PC-9 (cell line): ENCODE measurements at regions not wholly inside any gene's neighbourhood (a gene's known extent, or its start where the extent isn't known, plus 50 kb on each side); places are given as distances from the start of the nearest gene placed in this dataset.

Experiments
- CTCF ChIP-seq: fragments of 200-600 bp; sonication (generic); conservative IDR thresholded peaks from 2 replicates; pipeline ENCODE4 v1.6.1; 2017; ENCODE audit warnings: mixed run types, antibody characterized with exemption, mild to moderate bottlenecking, moderate library complexity
- EZH2 ChIP-seq: fragments of 200-600 bp; sonication (generic); IDR thresholded peaks from 2 replicates; pipeline ENCODE4 v1.8.0; 2017; ENCODE audit warnings: antibody characterized with exemption, low read depth

DNA sequence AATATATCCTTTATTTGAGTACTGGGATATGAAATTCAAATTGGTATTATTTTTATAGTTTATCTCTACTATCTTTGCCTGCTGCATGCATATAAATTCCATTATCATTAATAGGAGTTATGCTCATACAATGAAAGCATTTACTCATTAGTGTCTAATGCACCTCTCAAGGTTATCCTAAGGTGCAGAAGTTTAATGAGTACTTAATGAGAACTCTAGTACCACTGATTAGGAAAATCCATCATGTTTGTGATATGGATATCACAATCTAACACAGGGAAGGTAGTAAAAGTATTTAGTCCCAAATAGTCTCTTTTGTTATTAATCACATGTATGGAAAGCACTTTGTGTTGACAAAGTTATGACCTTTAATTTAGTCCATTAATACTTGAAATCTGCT is 77.2 kb upstream of the SLC10A2 start:
- TF ChIP-seq CTCF (no peak), EZH2 (no peak)
